Choroid plexus epithelial cell (primary cell): ENCODE measurements at regions not wholly inside any gene's neighbourhood (a gene's known extent, or its start where the extent isn't known, plus 50 kb on each side); places are given as distances from the start of the nearest gene placed in this dataset.

ENCODE experiments used
- DNase-seq: peaks from one replicate; pipeline ENCODE4 v3.0.0-alpha.2; 2010; ENCODE audit warnings: low read depth
- H3K4me3 ChIP-seq: 2 replicates; pipeline ENCODE4 v1.5.1; 2011; ENCODE audit warnings: low read depth, mild to moderate bottlenecking, control low read depth, low read length, moderate library complexity
- CTCF ChIP-seq: conservative IDR thresholded peaks from 2 replicates; pipeline ENCODE4 v1.5.1; 2011; ENCODE audit warnings: low read depth, mild to moderate bottlenecking, control low read depth, inconsistent platforms, low read length, moderate library complexity

- DNase-seq: peak; percentile 77
- H3K4me3 ChIP-seq: no peak overlapping the region
- no peak for TF ChIP-seq CTCF
Observed at GRCh38 chr1:101738475-101738874, 258.3 kb downstream of the OLFM3 start.

GRCh38 chr1:101739146-101739545 lies 257.6 kb downstream of the OLFM3 start:
- TF ChIP-seq CTCF: no peak
- no peak overlapping the region for H3K4me3 ChIP-seq
- DNase-seq: no peak

- no peak overlapping the region for H3K4me3 ChIP-seq
- TF ChIP-seq CTCF: no peak
- DNase-seq: no peak
Observed at GRCh38 chr1:101739826-101740330, 256.8 kb downstream of the OLFM3 start.

- no peak overlapping the region for H3K4me3 ChIP-seq
- TF ChIP-seq CTCF: no peak
- DNase-seq: no peak
Observed at GRCh38 chr1:101741910-101742309, 254.8 kb downstream of the OLFM3 start.

GRCh38 chr1:101742509-101742908 lies 254.2 kb downstream of the OLFM3 start:
- no peak for DNase-seq
- TF ChIP-seq CTCF: no peak
- no peak overlapping the region for H3K4me3 ChIP-seq

- no peak for TF ChIP-seq CTCF
- no peak for DNase-seq
- no peak overlapping the region for H3K4me3 ChIP-seq
Observed at GRCh38 chr1:101745551-101746270, 251.0 kb downstream of the OLFM3 start.

GRCh38 chr1:101748077-101748476 lies 248.6 kb downstream of the OLFM3 start:
- no peak for TF ChIP-seq CTCF
- DNase-seq: no peak
- no peak overlapping the region for H3K4me3 ChIP-seq
